SK-N-SH (cell line): ENCODE measurements at regions not wholly inside any gene's neighbourhood (a gene's known extent, or its start where the extent isn't known, plus 50 kb on each side); places are given as distances from the start of the nearest gene placed in this dataset.

Source experiments
- CTCF ChIA-PET: fragments of 300-600, 350-600 bp; formaldehyde crosslinking; extraction: SDS; loops from one replicate; lab custom pipeline; 2021; lab: Yijun Ruan, JAX
- POLR2A ChIA-PET: fragments of 350-600 bp; sonication (Branson Sonifier 250); formaldehyde crosslinking; extraction: SDS; loops from one replicate; lab custom pipeline; 2020; ENCODE audit warnings: antibody characterized with exemption, inconsistent platforms; lab: Yijun Ruan, JAX
- DNase-seq: peaks from one replicate; pipeline ENCODE4 v3.0.0; 2012
- H2AFZ ChIP-seq: fragments of 200-600 bp; sonication (generic); 2 replicates; pipeline ENCODE4 v1.8.1; 2016; ENCODE audit warnings: antibody characterized with exemption, mild to moderate bottlenecking, low read depth
- H3F3A ChIP-seq: fragments of 200-600 bp; sonication (generic); replicated peaks from 2 replicates; pipeline ENCODE3; 2016; ENCODE audit warnings: antibody characterized with exemption, mild to moderate bottlenecking; ENCODE audit not compliant: insufficient read depth
- H3K27ac ChIP-seq, 2 experiments: fragments of 200-500 bp in 1 of 2; fragments of 200-600 bp in 1 of 2; sonication (Bioruptor generic) in 1 of 2; sonication (generic), shearing (Covaris generic) in 1 of 2; 2 replicates each; pipeline versions ENCODE4 v1.5.1 to v1.6.1; 2014 to 2016; ENCODE audit warnings: low read depth in 2 of 2, inconsistent platforms in 1 of 2, low read length in 1 of 2, mild to moderate bottlenecking in 1 of 2, mixed read lengths in 1 of 2
- H3K27me3 ChIP-seq: fragments of 200-600 bp; sonication (generic), shearing (Covaris generic); 2 replicates; pipeline ENCODE4 v1.6.1; 2016; ENCODE audit warnings: mixed run types; ENCODE audit not compliant: insufficient read depth
- H3K36me3 ChIP-seq, 2 experiments: fragments of 200-500 bp in 1 of 2; fragments of 200-600 bp in 1 of 2; sonication (Bioruptor generic) in 1 of 2; sonication (generic) in 1 of 2; replicated peaks in 1 of 2; 2 replicates each; pipeline versions ENCODE3 to v1.5.1; 2014 to 2016; ENCODE audit warnings: low read length in 1 of 2, mild to moderate bottlenecking in 1 of 2; ENCODE audit not compliant: insufficient read depth in 2 of 2, control insufficient read depth in 1 of 2
- H3K4me1 ChIP-seq, 2 experiments: fragments of 200-500 bp in 1 of 2; fragments of 200-600 bp in 1 of 2; sonication (Bioruptor generic) in 1 of 2; sonication (generic), shearing (Covaris generic) in 1 of 2; 2 replicates each; pipeline versions ENCODE4 v1.5.1 to v1.6.1; 2014 to 2016; ENCODE audit warnings: low read depth in 1 of 2, low read length in 1 of 2, mixed run types in 1 of 2; ENCODE audit not compliant: insufficient read depth in 2 of 2, control insufficient read depth in 1 of 2
- H3K4me2 ChIP-seq: fragments of 200-600 bp; sonication (generic), shearing (Covaris generic); 2 replicates; pipeline ENCODE4 v1.6.1; 2017; ENCODE audit warnings: mixed run types
- H3K4me3 ChIP-seq, 2 experiments: fragments of 200-500 bp in 1 of 2; fragments of 200-600 bp in 1 of 2; sonication (Bioruptor generic) in 1 of 2; sonication (generic), shearing (Covaris generic) in 1 of 2; 2 replicates each; pipeline versions ENCODE4 v1.5.1 to v1.8.1; 2014 to 2016; ENCODE audit warnings: low read depth in 2 of 2, inconsistent platforms in 1 of 2, low read length in 1 of 2, mild to moderate bottlenecking in 1 of 2, mixed read lengths in 1 of 2, moderate library complexity in 1 of 2
- H3K79me2 ChIP-seq: fragments of 200-600 bp; sonication (generic); 2 replicates; pipeline ENCODE4 v1.8.1; 2017; ENCODE audit warnings: mild to moderate bottlenecking; ENCODE audit not compliant: insufficient read depth
- H3K9ac ChIP-seq: fragments of 200-600 bp; sonication (generic); 2 replicates; pipeline ENCODE4 v1.6.1; 2017; ENCODE audit warnings: mixed run types
- H3K9me2 ChIP-seq: fragments of 200-600 bp; sonication (generic); 2 replicates; pipeline ENCODE4 v1.6.1; 2017; ENCODE audit warnings: mixed run types
- H3K9me3 ChIP-seq: fragments of 200-600 bp; sonication (generic); 2 replicates; pipeline ENCODE4 v1.6.1; 2017; ENCODE audit warnings: mixed run types, mild to moderate bottlenecking, moderate library complexity
- H4K20me1 ChIP-seq: fragments of 200-600 bp; sonication (generic); 2 replicates; pipeline ENCODE4 v1.6.1; 2017; ENCODE audit warnings: mild to moderate bottlenecking, mixed run types; ENCODE audit not compliant: insufficient read depth
- EZH2phosphoT487 ChIP-seq: fragments of 200-600 bp; sonication (generic); IDR thresholded peaks from 2 replicates; pipeline ENCODE4 v1.6.1; 2017; ENCODE audit warnings: low read depth, mixed run types, mild to moderate bottlenecking, antibody characterized with exemption, moderate library complexity, borderline replicate concordance
- FOSL2 ChIP-seq: IDR thresholded peaks from 2 replicates; pipeline ENCODE4 v1.4.0; 2012; ENCODE audit warnings: low read depth, mild to moderate bottlenecking, moderate library complexity, borderline replicate concordance
- FOXJ3 ChIP-seq: sonication (generic); formaldehyde crosslinking; IDR thresholded peaks from 2 replicates; pipeline ENCODE4 v1.5.1; 2020; ENCODE audit warnings: mild to moderate bottlenecking, missing genetic modification reagents
- GABPA ChIP-seq: IDR thresholded peaks from 2 replicates; pipeline ENCODE4 v1.4.0; 2012; ENCODE audit warnings: low read depth, mild to moderate bottlenecking
- GATA2 ChIP-seq: sonication (generic); formaldehyde crosslinking; IDR thresholded peaks from 2 replicates; pipeline ENCODE4 v1.5.0; 2020; ENCODE audit warnings: mild to moderate bottlenecking, missing genetic modification reagents
- NRF1 ChIP-seq: IDR thresholded peaks from 2 replicates; pipeline ENCODE4 v1.6.1; 2012; ENCODE audit warnings: low read depth, mild to moderate bottlenecking, low read length
- YY1 ChIP-seq: IDR thresholded peaks from 2 replicates; pipeline ENCODE4 v1.4.0; 2012; ENCODE audit warnings: low read depth, mild to moderate bottlenecking
- WGBS: methylation state at CpG from one replicate; pipeline ENCODE4 v1.1.6; 2017; ENCODE audit warnings: low lambda C conversion rate; 5-methylcytosine and 5-hydroxymethylcytosine counted together
- TF ChIP-seq, protein P1 (sequence below): IDR thresholded peaks from 2 replicates; pipeline ENCODE4 v1.4.0; 2012; ENCODE audit warnings: low read depth, borderline replicate concordance
- TF ChIP-seq, protein P2 (sequence below): IDR thresholded peaks from 2 replicates; pipeline ENCODE4 v1.6.1; 2012; ENCODE audit warnings: mild to moderate bottlenecking, low read depth, low read length, moderate library complexity
- TF ChIP-seq, protein P3 (sequence below): fragments of 200-600 bp; sonication (generic); IDR thresholded peaks from 2 replicates; pipeline ENCODE4 v1.6.1; 2017; ENCODE audit warnings: antibody characterized with exemption, mild to moderate bottlenecking, moderate library complexity
- TF ChIP-seq, protein P4 (sequence below): IDR thresholded peaks from 2 replicates; pipeline ENCODE4 v1.4.0; 2012; ENCODE audit warnings: low read depth, borderline replicate concordance

DNA sequence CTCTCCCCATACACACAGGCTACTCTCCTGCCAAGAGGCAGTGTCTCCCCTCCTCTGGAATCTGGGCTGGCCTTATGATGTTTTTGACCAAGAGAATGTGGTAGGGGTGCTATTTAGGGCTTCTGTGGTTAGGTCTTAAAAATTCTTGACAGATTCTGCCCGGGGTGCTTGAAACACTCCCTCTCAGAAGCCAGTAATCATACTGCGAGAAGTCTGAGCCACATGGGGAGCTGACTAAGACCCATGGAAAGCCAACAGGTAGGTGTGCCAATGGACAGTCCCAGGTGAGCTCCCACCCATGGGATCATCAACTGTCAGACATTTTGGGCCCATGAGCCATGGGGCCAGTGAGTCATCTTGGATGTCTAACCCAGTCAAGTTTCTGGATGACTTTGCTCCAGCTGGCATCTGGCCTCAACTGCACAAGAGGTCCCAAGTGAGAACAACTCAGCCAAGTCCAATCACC lies 315.7 kb downstream of the FBXW7 start:
- no peak for DNase-seq
- H3K27ac ChIP-seq, result no peak overlapping the region
- CTCF ChIA-PET, result interaction anchor here (0.6 to 1.2 kb wide), 3 partner anchors 11 to 43 kb away, joined by 3 read pairs; no protein-coding TSS in a partner anchor
- no peaks in the 10 kb centered on the region for H3K9me2 ChIP-seq
- no peak overlapping the region for H3K4me2 ChIP-seq
- WGBS, result 61% methylated on average over 2 of the region's 2 CpGs
- POLR2A ChIA-PET, result no interaction called here
- no peaks in the 10 kb centered on the region for H3F3A ChIP-seq
- H3K4me1 ChIP-seq, result no peaks in the 10 kb centered on the region; a peak in 1 of 4 replicates
- H3K4me3 ChIP-seq, result no peak overlapping the region
- H2AFZ ChIP-seq, result no peak overlapping the region
- H3K36me3 ChIP-seq, result no peaks in the 10 kb centered on the region
- H3K9me3 ChIP-seq, result no peaks in the 10 kb centered on the region
- TF ChIP-seq EZH2phosphoT487, result no peak
- no peak for TF ChIP-seq GABPA
- no peak for TF ChIP-seq NRF1
- no peak for TF ChIP-seq FOXJ3 (CRISPR knock-in tag)
- TF ChIP-seq, protein P1, sequence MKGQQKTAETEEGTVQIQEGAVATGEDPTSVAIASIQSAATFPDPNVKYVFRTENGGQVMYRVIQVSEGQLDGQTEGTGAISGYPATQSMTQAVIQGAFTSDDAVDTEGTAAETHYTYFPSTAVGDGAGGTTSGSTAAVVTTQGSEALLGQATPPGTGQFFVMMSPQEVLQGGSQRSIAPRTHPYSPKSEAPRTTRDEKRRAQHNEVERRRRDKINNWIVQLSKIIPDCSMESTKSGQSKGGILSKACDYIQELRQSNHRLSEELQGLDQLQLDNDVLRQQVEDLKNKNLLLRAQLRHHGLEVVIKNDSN, result no peak
- TF ChIP-seq GATA2 (CRISPR knock-in tag), result no peak
- TF ChIP-seq, protein P2, sequence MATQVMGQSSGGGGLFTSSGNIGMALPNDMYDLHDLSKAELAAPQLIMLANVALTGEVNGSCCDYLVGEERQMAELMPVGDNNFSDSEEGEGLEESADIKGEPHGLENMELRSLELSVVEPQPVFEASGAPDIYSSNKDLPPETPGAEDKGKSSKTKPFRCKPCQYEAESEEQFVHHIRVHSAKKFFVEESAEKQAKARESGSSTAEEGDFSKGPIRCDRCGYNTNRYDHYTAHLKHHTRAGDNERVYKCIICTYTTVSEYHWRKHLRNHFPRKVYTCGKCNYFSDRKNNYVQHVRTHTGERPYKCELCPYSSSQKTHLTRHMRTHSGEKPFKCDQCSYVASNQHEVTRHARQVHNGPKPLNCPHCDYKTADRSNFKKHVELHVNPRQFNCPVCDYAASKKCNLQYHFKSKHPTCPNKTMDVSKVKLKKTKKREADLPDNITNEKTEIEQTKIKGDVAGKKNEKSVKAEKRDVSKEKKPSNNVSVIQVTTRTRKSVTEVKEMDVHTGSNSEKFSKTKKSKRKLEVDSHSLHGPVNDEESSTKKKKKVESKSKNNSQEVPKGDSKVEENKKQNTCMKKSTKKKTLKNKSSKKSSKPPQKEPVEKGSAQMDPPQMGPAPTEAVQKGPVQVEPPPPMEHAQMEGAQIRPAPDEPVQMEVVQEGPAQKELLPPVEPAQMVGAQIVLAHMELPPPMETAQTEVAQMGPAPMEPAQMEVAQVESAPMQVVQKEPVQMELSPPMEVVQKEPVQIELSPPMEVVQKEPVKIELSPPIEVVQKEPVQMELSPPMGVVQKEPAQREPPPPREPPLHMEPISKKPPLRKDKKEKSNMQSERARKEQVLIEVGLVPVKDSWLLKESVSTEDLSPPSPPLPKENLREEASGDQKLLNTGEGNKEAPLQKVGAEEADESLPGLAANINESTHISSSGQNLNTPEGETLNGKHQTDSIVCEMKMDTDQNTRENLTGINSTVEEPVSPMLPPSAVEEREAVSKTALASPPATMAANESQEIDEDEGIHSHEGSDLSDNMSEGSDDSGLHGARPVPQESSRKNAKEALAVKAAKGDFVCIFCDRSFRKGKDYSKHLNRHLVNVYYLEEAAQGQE, result no peak
- TF ChIP-seq, protein P3, sequence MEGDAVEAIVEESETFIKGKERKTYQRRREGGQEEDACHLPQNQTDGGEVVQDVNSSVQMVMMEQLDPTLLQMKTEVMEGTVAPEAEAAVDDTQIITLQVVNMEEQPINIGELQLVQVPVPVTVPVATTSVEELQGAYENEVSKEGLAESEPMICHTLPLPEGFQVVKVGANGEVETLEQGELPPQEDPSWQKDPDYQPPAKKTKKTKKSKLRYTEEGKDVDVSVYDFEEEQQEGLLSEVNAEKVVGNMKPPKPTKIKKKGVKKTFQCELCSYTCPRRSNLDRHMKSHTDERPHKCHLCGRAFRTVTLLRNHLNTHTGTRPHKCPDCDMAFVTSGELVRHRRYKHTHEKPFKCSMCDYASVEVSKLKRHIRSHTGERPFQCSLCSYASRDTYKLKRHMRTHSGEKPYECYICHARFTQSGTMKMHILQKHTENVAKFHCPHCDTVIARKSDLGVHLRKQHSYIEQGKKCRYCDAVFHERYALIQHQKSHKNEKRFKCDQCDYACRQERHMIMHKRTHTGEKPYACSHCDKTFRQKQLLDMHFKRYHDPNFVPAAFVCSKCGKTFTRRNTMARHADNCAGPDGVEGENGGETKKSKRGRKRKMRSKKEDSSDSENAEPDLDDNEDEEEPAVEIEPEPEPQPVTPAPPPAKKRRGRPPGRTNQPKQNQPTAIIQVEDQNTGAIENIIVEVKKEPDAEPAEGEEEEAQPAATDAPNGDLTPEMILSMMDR, result no peak
- no peak for TF ChIP-seq FOSL2
- TF ChIP-seq, protein P4, sequence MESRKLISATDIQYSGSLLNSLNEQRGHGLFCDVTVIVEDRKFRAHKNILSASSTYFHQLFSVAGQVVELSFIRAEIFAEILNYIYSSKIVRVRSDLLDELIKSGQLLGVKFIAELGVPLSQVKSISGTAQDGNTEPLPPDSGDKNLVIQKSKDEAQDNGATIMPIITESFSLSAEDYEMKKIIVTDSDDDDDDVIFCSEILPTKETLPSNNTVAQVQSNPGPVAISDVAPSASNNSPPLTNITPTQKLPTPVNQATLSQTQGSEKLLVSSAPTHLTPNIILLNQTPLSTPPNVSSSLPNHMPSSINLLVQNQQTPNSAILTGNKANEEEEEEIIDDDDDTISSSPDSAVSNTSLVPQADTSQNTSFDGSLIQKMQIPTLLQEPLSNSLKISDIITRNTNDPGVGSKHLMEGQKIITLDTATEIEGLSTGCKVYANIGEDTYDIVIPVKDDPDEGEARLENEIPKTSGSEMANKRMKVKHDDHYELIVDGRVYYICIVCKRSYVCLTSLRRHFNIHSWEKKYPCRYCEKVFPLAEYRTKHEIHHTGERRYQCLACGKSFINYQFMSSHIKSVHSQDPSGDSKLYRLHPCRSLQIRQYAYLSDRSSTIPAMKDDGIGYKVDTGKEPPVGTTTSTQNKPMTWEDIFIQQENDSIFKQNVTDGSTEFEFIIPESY, result no peak
- TF ChIP-seq YY1, result no peak
- H3K27me3 ChIP-seq, result no peaks in the 10 kb centered on the region
- H4K20me1 ChIP-seq, result no peaks in the 10 kb centered on the region
- H3K9ac ChIP-seq, result no peak overlapping the region
- H3K79me2 ChIP-seq, result no peaks in the 10 kb centered on the region
